ENCODE measurements at regions not wholly inside any gene's neighbourhood (a gene's known extent, or its start where the extent isn't known, plus 50 kb on each side); places are given as distances from the start of the nearest gene placed in this dataset.

GRCh38 chr9:81741103-81741502 is 51.8 kb upstream of the TLE1 start:
- peaks cover 0 to 18% (median 0%) of the 10 kb centered on the region in 3 donors for H3K36me3 Mint-ChIP-seq
- DNase-seq = no peak
- no peak overlapping the region for H3K27ac Mint-ChIP-seq
- POLR2A ChIA-PET = no interaction called here
- no peak overlapping the region for H3K4me3 Mint-ChIP-seq
- H3K9me3 Mint-ChIP-seq = peaks cover 0 to 27% (median 11%) of the 10 kb centered on the region in 9 donors
- peaks cover 0 to 2% (median 0%) of the 10 kb centered on the region in 4 donors for H3K4me1 Mint-ChIP-seq
- no peak for ATAC-seq
- peaks cover 0 to 17% (median 0%) of the 10 kb centered on the region in 5 donors for H3K27me3 Mint-ChIP-seq

DNA sequence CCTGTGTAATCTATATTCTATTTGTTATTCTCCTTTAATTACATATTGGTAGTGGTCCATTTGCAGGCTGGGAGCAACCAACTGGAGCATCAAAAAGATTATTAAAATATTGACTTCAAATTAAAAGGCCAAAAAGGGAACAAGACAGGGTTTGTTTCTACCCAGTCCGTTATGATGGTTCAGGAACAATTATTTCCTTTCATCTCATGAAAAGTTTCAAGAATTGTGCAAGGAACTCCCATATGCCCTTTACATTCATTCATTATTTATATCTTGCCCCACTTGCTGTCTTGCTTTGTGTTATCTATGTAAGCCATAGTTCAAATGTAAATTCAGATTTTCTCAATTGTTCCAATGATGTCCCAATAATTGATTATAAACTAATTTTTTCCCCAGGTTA is 58.7 kb upstream of the TLE1 start:
- Mint-ChIP-seq H3K36me3 (no peaks in the 10 kb centered on the region), H3K27me3 (no peaks in the 10 kb centered on the region), H3K4me3 (no peak overlapping the region), H3K27ac (no peak overlapping the region), H3K4me1 (no peaks in the 10 kb centered on the region), H3K9me3 (peaks cover 0 to 10% (median 4%) of the 10 kb centered on the region in 9 donors)
- POLR2A ChIA-PET = no interaction called here
- ATAC-seq (no peak), DNase-seq (no peak)

- peaks cover 0 to 6% (median 0%) of the 10 kb centered on the region in 9 donors for H3K9me3 Mint-ChIP-seq
- H3K4me3 Mint-ChIP-seq = no peak overlapping the region
- DNase-seq = no peak
- no peak overlapping the region for H3K27ac Mint-ChIP-seq
- POLR2A ChIA-PET = no interaction called here
- H3K27me3 Mint-ChIP-seq = no peaks in the 10 kb centered on the region
- no peak for ATAC-seq
- no peaks in the 10 kb centered on the region for H3K4me1 Mint-ChIP-seq
- H3K36me3 Mint-ChIP-seq = no peaks in the 10 kb centered on the region
Measured at GRCh38 chr9:81753436-81753835, 64.1 kb upstream of the TLE1 start.

DNA sequence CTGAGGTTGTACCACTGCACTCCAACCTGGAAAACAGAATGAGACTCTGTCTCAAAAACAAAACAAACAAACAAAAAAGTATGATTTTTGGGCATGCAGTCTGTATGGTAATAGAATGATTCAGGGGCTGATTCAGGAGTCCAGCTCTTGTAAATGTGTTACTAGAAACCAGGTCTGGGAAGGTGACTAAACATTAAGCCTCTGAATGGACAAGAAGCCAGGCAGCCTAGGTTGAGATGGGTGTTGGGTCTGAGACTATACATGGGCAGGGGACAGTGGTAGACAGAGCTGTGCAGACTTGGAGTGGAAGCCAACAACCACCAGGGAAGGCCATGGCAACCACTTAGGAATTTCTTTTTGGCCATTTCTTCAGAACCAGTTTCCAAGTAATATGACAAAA is 64.9 kb upstream of the TLE1 start:
- Mint-ChIP-seq H3K4me1 (no peaks in the 10 kb centered on the region), H3K9me3 (peaks cover 0 to 6% (median 0%) of the 10 kb centered on the region in 9 donors), H3K36me3 (no peaks in the 10 kb centered on the region), H3K27ac (no peak overlapping the region), H3K4me3 (no peak overlapping the region), H3K27me3 (no peaks in the 10 kb centered on the region)
- POLR2A ChIA-PET = interaction anchor here (0.7 kb wide), 1 partner anchor 145 kb away, joined by 4 read pairs; no protein-coding TSS in a partner anchor
- no peak for ATAC-seq
- DNase-seq = no peak

DNA sequence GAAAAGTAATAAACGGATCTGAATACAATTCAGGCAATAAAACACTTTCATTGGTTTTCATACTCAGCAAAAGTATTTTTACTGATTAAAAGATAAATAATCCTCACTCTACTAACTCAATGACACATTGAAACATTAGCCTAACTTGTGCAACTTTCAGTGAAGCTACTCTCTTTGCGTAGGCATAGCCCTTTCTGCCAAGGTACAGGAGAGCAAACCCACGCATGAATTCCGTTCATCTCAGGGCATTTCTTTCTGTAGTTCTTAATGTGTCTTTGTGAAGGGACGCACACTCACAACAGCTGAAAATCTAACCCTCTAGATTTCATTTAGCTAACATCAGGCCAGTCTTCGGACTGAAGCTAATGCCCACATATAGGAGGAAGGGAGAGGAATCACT is 66.4 kb upstream of the TLE1 start:
- no peak for ATAC-seq

GRCh38 chr9:81756561-81756960 is 67.2 kb upstream of the TLE1 start:
- no peak for ATAC-seq
- no peak overlapping the region for H3K4me3 Mint-ChIP-seq
- no peak for DNase-seq
- H3K9me3 Mint-ChIP-seq = no peaks in the 10 kb centered on the region
- no peaks in the 10 kb centered on the region for H3K27me3 Mint-ChIP-seq
- POLR2A ChIA-PET = no interaction called here
- no peak overlapping the region for H3K27ac Mint-ChIP-seq
- H3K4me1 Mint-ChIP-seq = no peaks in the 10 kb centered on the region
- peaks cover 0 to 2% (median 0%) of the 10 kb centered on the region in 3 donors for H3K36me3 Mint-ChIP-seq

More for the DNA sequence above, 66.4 kb upstream of the TLE1 start:
- POLR2A ChIA-PET = no interaction called here
- no peak overlapping the region for H3K4me3 Mint-ChIP-seq
- DNase-seq = no peak
- no peaks in the 10 kb centered on the region for H3K36me3 Mint-ChIP-seq
- no peaks in the 10 kb centered on the region for H3K27me3 Mint-ChIP-seq
- H3K4me1 Mint-ChIP-seq = no peaks in the 10 kb centered on the region
- H3K27ac Mint-ChIP-seq = no peak overlapping the region
- H3K9me3 Mint-ChIP-seq = no peaks in the 10 kb centered on the region

DNA sequence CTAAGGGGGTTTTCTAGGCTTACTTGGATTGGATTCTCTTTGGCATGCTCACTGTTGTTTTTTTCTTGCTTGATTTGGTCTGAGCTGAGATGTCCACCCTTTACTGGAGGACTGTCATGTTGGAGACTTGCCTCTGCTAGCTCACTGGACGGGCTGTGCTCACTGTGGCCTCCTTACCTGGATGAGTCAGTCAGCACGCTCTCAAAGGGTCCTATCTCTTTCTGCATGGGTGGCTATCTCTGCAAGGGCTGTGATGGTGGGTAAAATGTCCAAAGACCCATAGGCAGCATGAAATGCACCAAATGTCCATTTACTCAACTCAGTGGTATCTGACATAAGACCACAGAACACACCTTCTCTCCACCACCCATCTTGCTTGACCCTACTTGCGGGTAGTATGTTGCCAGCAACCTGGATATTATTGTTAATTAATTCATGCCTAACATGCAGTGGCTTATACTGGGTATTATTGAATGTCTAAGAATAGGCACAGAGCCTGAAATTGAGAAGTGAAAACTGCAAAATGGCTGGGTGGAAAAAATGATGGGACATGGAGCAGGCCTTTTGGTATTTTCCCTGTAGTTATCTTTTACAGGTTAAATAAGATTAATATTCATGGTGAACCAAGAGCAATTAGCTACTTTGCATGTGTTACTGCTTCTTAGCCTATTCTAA is 68.9 kb upstream of the TLE1 start:
- POLR2A ChIA-PET = no interaction called here
- Mint-ChIP-seq H3K4me1 (no peaks in the 10 kb centered on the region), H3K27ac (no peak overlapping the region), H3K27me3 (no peaks in the 10 kb centered on the region), H3K4me3 (no peak overlapping the region), H3K36me3 (peaks cover 0 to 2% (median 0%) of the 10 kb centered on the region in 3 donors), H3K9me3 (no peaks in the 10 kb centered on the region)
- ATAC-seq = no peak
- no peak for DNase-seq

DNA sequence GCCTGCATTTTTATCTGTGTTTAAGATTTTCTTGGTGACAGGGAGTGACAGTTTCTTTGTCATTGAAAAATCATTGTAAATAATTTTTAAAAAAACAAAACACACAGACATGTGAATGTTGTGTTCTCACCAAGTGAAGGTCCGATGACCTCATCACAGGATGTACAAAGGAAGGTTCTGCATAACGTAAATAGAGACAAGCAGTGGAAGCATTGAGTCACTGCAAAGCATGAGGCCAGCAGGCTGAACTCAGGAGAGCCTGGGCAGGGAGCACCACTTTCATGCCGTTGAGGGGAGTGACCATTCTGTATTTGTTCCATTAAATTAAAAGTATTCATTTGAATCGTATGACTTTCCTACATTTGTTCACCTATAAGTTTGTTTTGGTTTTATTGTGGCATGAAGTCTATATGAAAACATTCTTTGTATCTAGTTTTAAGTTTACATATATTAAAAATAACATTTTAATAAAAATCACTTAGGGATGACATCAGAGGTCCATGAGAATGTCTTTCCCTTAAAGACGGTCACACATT is 70.4 kb upstream of the TLE1 start:
- Mint-ChIP-seq H3K9me3 (no peaks in the 10 kb centered on the region), H3K27ac (no peak overlapping the region), H3K4me3 (no peak overlapping the region), H3K36me3 (peaks cover 0 to 2% (median 0%) of the 10 kb centered on the region in 3 donors), H3K4me1 (no peaks in the 10 kb centered on the region), H3K27me3 (no peaks in the 10 kb centered on the region)
- ATAC-seq (no peak), DNase-seq (no peak)
- POLR2A ChIA-PET = no interaction called here

GRCh38 chr9:81767921-81768320 is 78.6 kb upstream of the TLE1 start:
- ATAC-seq (no peak), DNase-seq (no peak)
- Mint-ChIP-seq H3K4me3 (no peak overlapping the region), H3K27me3 (peaks cover 0 to 11% (median 0%) of the 10 kb centered on the region in 5 donors), H3K27ac (no peak overlapping the region), H3K36me3 (no peaks in the 10 kb centered on the region), H3K9me3 (peaks cover 0 to 6% (median 0%) of the 10 kb centered on the region in 9 donors), H3K4me1 (no peaks in the 10 kb centered on the region)
- POLR2A ChIA-PET = no interaction called here

- H3K9me3 Mint-ChIP-seq = peaks cover 0 to 13% (median 0%) of the 10 kb centered on the region in 9 donors
- ATAC-seq (no peak), DNase-seq (no peak)
- POLR2A ChIA-PET = no interaction called here
- no peaks in the 10 kb centered on the region for H3K36me3 Mint-ChIP-seq
- H3K27ac Mint-ChIP-seq = no peak overlapping the region
- H3K4me3 Mint-ChIP-seq = no peak overlapping the region
- no peaks in the 10 kb centered on the region for H3K4me1 Mint-ChIP-seq
- H3K27me3 Mint-ChIP-seq = peaks cover 0 to 17% (median 5%) of the 10 kb centered on the region in 5 donors
Measured at GRCh38 chr9:81771571-81771970, 82.2 kb upstream of the TLE1 start.

GRCh38 chr9:81772144-81772543 is 82.8 kb upstream of the TLE1 start:
- ATAC-seq (no peak), DNase-seq (no peak)
- Mint-ChIP-seq H3K9me3 (peaks cover 0 to 9% (median 0%) of the 10 kb centered on the region in 9 donors), H3K27ac (no peak overlapping the region), H3K4me3 (no peak overlapping the region), H3K4me1 (no peaks in the 10 kb centered on the region), H3K27me3 (peaks cover 0 to 17% (median 5%) of the 10 kb centered on the region in 5 donors), H3K36me3 (no peaks in the 10 kb centered on the region)
- POLR2A ChIA-PET = no interaction called here

GRCh38 chr9:81776390-81776789 is 87.0 kb upstream of the TLE1 start:
- no peak for ATAC-seq
- no peaks in the 10 kb centered on the region for H3K4me1 Mint-ChIP-seq
- peaks cover 0 to 7% (median 0%) of the 10 kb centered on the region in 9 donors for H3K9me3 Mint-ChIP-seq
- POLR2A ChIA-PET = no interaction called here
- H3K4me3 Mint-ChIP-seq = no peak overlapping the region
- H3K36me3 Mint-ChIP-seq = peaks cover 0 to 2% (median 0%) of the 10 kb centered on the region in 3 donors
- H3K27me3 Mint-ChIP-seq = peaks cover 0 to 14% (median 5%) of the 10 kb centered on the region in 5 donors
- H3K27ac Mint-ChIP-seq = no peak overlapping the region
- DNase-seq = no peak

DNA sequence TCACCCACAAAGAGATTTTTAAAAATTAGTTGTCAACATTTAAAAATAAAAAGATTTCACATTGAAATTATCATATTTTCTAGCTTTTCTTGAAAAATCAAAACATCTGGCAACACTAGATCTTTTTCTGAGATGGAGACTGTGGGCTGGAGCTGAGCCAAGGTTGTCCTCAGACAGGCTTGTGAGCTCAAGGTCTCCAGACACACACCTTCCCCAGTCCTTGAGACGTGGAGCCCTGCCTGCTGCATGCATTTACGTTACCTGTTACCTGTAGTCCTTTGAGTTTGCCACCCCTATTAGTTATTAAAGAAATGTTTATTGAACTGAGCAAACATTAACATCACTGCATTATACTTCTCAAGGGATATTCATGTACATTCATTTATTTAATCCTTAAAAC is 87.5 kb upstream of the TLE1 start:
- Mint-ChIP-seq H3K27me3 (peaks cover 0 to 14% (median 5%) of the 10 kb centered on the region in 5 donors), H3K9me3 (peaks cover 0 to 7% (median 0%) of the 10 kb centered on the region in 9 donors), H3K27ac (no peak overlapping the region), H3K36me3 (peaks cover 0 to 2% (median 0%) of the 10 kb centered on the region in 3 donors), H3K4me1 (no peaks in the 10 kb centered on the region), H3K4me3 (no peak overlapping the region)
- no peak for DNase-seq
- POLR2A ChIA-PET = no interaction called here
- no peak for ATAC-seq

DNA sequence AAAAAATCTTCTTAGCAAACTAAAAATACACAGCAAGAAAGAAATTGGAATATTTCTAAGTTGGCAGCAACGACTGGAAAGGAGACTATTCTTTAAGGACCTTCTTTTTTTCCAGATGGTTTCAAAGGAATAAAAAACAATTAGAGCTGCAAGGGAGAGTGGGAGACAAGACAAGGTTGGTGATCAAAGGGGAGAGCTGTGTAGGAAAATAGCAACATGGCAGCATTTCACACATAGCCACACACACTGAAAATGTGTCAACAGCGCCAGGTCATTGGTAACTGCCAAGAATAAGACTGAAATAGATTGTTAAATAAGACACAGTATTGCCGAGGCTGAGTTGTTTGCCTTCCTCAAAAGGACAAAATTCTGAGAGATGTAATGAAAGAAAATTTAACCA is 88.1 kb upstream of the TLE1 start:
- H3K36me3 Mint-ChIP-seq = peaks cover 0 to 2% (median 0%) of the 10 kb centered on the region in 3 donors
- no peak overlapping the region for H3K27ac Mint-ChIP-seq
- no peak for ATAC-seq

More for the DNA sequence above, 88.1 kb upstream of the TLE1 start:
- DNase-seq = no peak
- Mint-ChIP-seq H3K4me3 (no peak overlapping the region), H3K4me1 (no peaks in the 10 kb centered on the region), H3K27me3 (peaks cover 0 to 14% (median 5%) of the 10 kb centered on the region in 5 donors), H3K9me3 (peaks cover 0 to 7% (median 0%) of the 10 kb centered on the region in 9 donors)
- POLR2A ChIA-PET = no interaction called here

Measured in naive thymus-derived CD8-positive, alpha-beta T cell (primary cell).